Astrocyte of the cerebellum (primary cell): ENCODE measurements at regions not wholly inside any gene's neighbourhood (a gene's known extent, or its start where the extent isn't known, plus 50 kb on each side); places are given as distances from the start of the nearest gene placed in this dataset.
A peak's percentile ranks its signal among the peaks of the same experiment; 100 is the strongest.

ENCODE experiments used
- DNase-seq: peaks from one replicate; pipeline ENCODE4 v3.0.0-alpha.2; 2011; ENCODE audit warnings: low read depth
- H3K4me3 ChIP-seq: 2 replicates; pipeline ENCODE4 v1.5.1; 2011; ENCODE audit warnings: mild to moderate bottlenecking, low read depth, low read length, moderate library complexity
- in situ Hi-C: cut with HindIII; loops from 2 replicates; pipeline ENCODE4 v1.10.0; 2017; ENCODE audit warnings: low sequenced_read_pairs
- TF ChIP-seq, protein P1 (sequence below): IDR thresholded peaks from 2 replicates; pipeline ENCODE4 v1.5.1; 2012; ENCODE audit warnings: low read length, low read depth, moderate library complexity, mild to moderate bottlenecking; ENCODE audit errors: missing control alignments

DNA sequence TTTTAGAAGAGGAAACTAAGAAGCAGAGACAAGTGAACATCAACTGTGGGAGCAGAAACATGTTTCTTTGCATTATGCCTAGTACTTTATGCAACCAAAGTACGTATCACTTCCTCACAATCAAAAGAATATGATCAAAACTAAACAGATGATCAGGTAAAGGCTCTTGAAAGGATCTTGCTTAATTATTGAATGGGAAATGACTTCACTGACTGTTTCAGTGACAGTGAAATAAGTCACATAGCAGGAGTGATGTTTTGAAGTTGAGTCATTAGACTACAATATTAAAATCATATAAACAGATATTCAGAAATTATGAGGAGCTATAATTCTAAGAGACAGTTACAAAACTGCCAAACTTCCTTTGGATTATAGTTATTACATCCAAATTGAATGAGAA lies 527.3 kb downstream of the MTRR start:
- no peak for DNase-seq
- TF ChIP-seq, protein P1, sequence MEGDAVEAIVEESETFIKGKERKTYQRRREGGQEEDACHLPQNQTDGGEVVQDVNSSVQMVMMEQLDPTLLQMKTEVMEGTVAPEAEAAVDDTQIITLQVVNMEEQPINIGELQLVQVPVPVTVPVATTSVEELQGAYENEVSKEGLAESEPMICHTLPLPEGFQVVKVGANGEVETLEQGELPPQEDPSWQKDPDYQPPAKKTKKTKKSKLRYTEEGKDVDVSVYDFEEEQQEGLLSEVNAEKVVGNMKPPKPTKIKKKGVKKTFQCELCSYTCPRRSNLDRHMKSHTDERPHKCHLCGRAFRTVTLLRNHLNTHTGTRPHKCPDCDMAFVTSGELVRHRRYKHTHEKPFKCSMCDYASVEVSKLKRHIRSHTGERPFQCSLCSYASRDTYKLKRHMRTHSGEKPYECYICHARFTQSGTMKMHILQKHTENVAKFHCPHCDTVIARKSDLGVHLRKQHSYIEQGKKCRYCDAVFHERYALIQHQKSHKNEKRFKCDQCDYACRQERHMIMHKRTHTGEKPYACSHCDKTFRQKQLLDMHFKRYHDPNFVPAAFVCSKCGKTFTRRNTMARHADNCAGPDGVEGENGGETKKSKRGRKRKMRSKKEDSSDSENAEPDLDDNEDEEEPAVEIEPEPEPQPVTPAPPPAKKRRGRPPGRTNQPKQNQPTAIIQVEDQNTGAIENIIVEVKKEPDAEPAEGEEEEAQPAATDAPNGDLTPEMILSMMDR = no peak
- no peak overlapping the region for H3K4me3 ChIP-seq
- in situ Hi-C loops = no loop called here

- in situ Hi-C loops = no loop called here
- H3K4me3 ChIP-seq = no peak overlapping the region
- DNase-seq = peak; percentile 2
- TF ChIP-seq, protein P1 = no peak
Observed at GRCh38 chr5:8396756-8397155, 527.8 kb downstream of the MTRR start.

DNA sequence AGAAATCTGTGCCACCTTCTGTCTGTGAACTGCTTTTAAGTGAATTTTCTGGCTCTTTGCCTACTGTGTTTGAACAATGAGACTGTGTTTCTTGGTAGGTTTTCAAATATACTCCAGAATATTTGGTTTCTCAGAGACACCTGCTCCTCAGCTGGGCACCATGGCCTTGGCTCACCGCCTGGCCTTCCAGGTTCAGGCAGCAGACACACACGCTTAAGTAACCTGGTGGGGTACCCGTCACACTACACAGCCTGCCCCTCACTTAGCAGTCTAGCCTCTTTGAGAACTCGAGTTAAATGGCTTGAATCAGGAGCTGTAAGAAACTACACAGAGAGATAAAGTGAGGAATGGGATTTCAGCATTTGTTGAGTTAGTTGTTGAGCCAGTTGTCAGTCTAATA lies 530.5 kb downstream of the MTRR start:
- H3K4me3 ChIP-seq = no peak overlapping the region
- no peak for DNase-seq
- TF ChIP-seq, protein P1 = no peak
- in situ Hi-C loops = no loop called here

DNA sequence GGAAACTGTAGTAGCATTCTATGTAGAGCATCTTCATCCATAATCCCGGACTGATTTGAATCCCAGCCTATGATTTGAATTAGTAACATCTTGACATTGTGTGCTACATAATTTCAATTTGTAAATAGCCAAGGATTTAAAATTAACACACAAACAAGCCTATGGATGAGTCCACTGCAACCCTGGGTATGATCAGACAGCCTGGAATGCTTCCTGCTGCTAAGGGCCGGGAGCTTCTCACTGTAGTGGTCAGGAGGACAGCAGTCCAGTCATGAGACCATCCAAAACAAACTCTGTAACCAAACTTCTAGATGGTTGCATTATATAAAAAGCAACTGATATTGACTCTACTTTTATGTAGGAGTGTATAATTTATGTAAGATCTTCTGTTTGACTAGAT lies 539.3 kb downstream of the MTRR start:
- H3K4me3 ChIP-seq = no peak overlapping the region
- no peak for DNase-seq
- TF ChIP-seq, protein P1 = no peak
- in situ Hi-C loops = no loop called here

DNA sequence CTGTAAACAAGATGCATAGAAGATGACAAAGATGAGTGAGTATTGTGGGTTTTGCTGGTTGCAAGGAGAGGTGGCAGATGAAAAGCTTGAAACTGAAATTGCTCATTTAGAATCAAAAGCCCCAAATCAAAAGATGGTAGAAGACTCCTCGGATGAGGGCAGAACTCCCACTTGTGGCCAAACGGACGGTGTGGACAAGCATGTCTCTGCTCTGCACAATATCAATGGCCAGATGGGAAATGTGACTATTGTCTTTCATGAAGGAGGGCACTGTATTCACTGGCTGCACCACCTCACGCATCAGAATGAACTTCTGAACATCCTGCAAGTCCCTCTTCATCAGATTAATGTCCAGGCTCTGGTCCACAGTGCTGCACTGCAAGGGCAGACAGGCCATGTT lies 541.7 kb downstream of the MTRR start:
- in situ Hi-C loops = no loop called here
- DNase-seq = no peak
- no peak overlapping the region for H3K4me3 ChIP-seq
- TF ChIP-seq, protein P1 = no peak

- in situ Hi-C loops = no loop called here
- TF ChIP-seq, protein P1 = no peak
- H3K4me3 ChIP-seq = no peak overlapping the region
- DNase-seq = no peak
Observed at GRCh38 chr5:8413975-8414374, 545.0 kb downstream of the MTRR start.
